Astrocyte (in vitro differentiated cells and primary cell): ENCODE measurements at regions not wholly inside any gene's neighbourhood (a gene's known extent, or its start where the extent isn't known, plus 50 kb on each side); places are given as distances from the start of the nearest gene placed in this dataset.

Experiments used
- DNase-seq: peaks from one replicate; pipeline ENCODE4 v3.0.0-alpha.2; 2010; ENCODE audit warnings: low read depth
- FAIRE-seq: peaks from 2 replicates; lab custom pipeline; 2011; peaks lifted over from hg19 to GRCh38; lab: Jason Lieb, UNC
- H2AFZ ChIP-seq: 2 replicates; pipeline ENCODE4 v1.6.0; 2012; ENCODE audit warnings: low read depth, low read length, inconsistent platforms
- H3K27ac ChIP-seq: 2 replicates; pipeline ENCODE4 v1.5.1; 2011; ENCODE audit warnings: low read depth, low read length, inconsistent platforms
- H3K27me3 ChIP-seq: 2 replicates; pipeline ENCODE4 v1.6.0; 2011; ENCODE audit warnings: low read length, inconsistent platforms; ENCODE audit not compliant: insufficient read depth
- H3K36me3 ChIP-seq: 2 replicates; pipeline ENCODE4 v1.5.1; 2011; ENCODE audit warnings: low read length, inconsistent platforms; ENCODE audit not compliant: insufficient read depth
- H3K4me1 ChIP-seq: 2 replicates; pipeline ENCODE4 v1.5.1; 2011; ENCODE audit warnings: low read length, inconsistent platforms; ENCODE audit not compliant: insufficient read depth
- H3K4me2 ChIP-seq: 2 replicates; pipeline ENCODE4 v1.6.0; 2012; ENCODE audit warnings: low read length, inconsistent platforms
- H3K4me3 ChIP-seq: 2 replicates; pipeline ENCODE4 v1.5.1; 2011; ENCODE audit warnings: low read depth, mild to moderate bottlenecking, low read length, inconsistent platforms; ENCODE audit not compliant: insufficient read depth
- H3K79me2 ChIP-seq: 2 replicates; pipeline ENCODE4 v1.6.0; 2012; ENCODE audit warnings: mild to moderate bottlenecking, low read length, inconsistent platforms; ENCODE audit not compliant: insufficient read depth
- H3K9ac ChIP-seq: 2 replicates; pipeline ENCODE4 v1.6.0; 2012; ENCODE audit warnings: mild to moderate bottlenecking, low read length, inconsistent platforms
- H3K9me3 ChIP-seq: 2 replicates; pipeline ENCODE4 v1.5.1; 2012; ENCODE audit warnings: low read depth, mild to moderate bottlenecking, low read length, inconsistent platforms; ENCODE audit not compliant: insufficient read depth
- H4K20me1 ChIP-seq: 2 replicates; pipeline ENCODE4 v1.6.0; 2012; ENCODE audit warnings: low read length, inconsistent platforms; ENCODE audit not compliant: insufficient read depth
- H3K27ac Mint-ChIP-seq: one replicate; pipeline ENCODE4 v1.8.0; 2021; ENCODE audit warnings: mild to moderate bottlenecking, mixed read lengths; ENCODE audit not compliant: unreplicated experiment
- H3K27me3 Mint-ChIP-seq: one replicate; pipeline ENCODE4 v1.8.0; 2021; ENCODE audit warnings: low read depth, mixed read lengths; ENCODE audit not compliant: unreplicated experiment
- H3K36me3 Mint-ChIP-seq: one replicate; pipeline ENCODE4 v1.8.0; 2021; ENCODE audit warnings: low read depth, mixed read lengths; ENCODE audit not compliant: unreplicated experiment
- H3K4me1 Mint-ChIP-seq: one replicate; pipeline ENCODE4 v1.8.0; 2021; ENCODE audit warnings: low read depth, mixed read lengths; ENCODE audit not compliant: unreplicated experiment
- H3K4me3 Mint-ChIP-seq: one replicate; pipeline ENCODE4 v1.8.0; 2021; ENCODE audit warnings: mild to moderate bottlenecking, moderate library complexity, mixed read lengths; ENCODE audit not compliant: unreplicated experiment
- H3K9me3 Mint-ChIP-seq: one replicate; pipeline ENCODE4 v1.8.0; 2021; ENCODE audit warnings: mild to moderate bottlenecking, mixed read lengths; ENCODE audit not compliant: unreplicated experiment
- EZH2 ChIP-seq: IDR thresholded peaks from 2 replicates; pipeline ENCODE4 v1.6.1; 2012; ENCODE audit warnings: mild to moderate bottlenecking, low read length, inconsistent platforms; ENCODE audit not compliant: insufficient read depth
- TF ChIP-seq, protein P1 (sequence below): IDR thresholded peaks from 2 replicates; pipeline ENCODE4 v1.5.1; 2011; ENCODE audit warnings: low read depth, mild to moderate bottlenecking, inconsistent platforms, low read length, moderate library complexity; ENCODE audit not compliant: insufficient read depth

DNA sequence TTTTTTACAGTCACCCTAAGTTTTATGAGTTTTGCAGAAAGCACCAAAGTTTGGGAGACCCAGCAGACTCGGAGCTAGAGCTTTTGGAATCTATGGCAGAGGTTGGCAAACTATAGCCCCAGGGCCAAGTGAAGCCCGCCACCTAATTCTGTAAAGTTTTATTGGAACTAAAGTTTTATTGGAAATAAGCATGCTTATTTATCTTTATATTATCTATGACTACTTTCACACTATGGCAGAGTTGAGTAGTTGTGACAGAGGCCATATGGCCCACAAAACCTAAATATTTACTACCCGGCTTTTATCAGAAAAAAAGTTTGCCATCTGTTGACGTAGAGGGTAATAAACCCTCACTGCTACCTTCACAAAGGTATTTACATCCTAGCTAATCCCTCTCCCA lies 267.6 kb downstream of the GPAM start:
- FAIRE-seq, result no peak
- Mint-ChIP-seq H3K27ac (no peak overlapping the region), H3K4me3 (no peak overlapping the region), H3K27me3 (peaks cover 19% of the 10 kb centered on the region), H3K9me3 (peaks cover 2% of the 10 kb centered on the region), H3K36me3 (no peaks in the 10 kb centered on the region), H3K4me1 (no peaks in the 10 kb centered on the region)
- H3K79me2 ChIP-seq, result no peaks in the 10 kb centered on the region
- DNase-seq, result no peak
- TF ChIP-seq EZH2, result no peak
- TF ChIP-seq, protein P1, sequence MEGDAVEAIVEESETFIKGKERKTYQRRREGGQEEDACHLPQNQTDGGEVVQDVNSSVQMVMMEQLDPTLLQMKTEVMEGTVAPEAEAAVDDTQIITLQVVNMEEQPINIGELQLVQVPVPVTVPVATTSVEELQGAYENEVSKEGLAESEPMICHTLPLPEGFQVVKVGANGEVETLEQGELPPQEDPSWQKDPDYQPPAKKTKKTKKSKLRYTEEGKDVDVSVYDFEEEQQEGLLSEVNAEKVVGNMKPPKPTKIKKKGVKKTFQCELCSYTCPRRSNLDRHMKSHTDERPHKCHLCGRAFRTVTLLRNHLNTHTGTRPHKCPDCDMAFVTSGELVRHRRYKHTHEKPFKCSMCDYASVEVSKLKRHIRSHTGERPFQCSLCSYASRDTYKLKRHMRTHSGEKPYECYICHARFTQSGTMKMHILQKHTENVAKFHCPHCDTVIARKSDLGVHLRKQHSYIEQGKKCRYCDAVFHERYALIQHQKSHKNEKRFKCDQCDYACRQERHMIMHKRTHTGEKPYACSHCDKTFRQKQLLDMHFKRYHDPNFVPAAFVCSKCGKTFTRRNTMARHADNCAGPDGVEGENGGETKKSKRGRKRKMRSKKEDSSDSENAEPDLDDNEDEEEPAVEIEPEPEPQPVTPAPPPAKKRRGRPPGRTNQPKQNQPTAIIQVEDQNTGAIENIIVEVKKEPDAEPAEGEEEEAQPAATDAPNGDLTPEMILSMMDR, result no peak
- no peak overlapping the region for H3K27ac ChIP-seq
- H3K4me1 ChIP-seq, result no peaks in the 10 kb centered on the region
- H3K36me3 ChIP-seq, result no peaks in the 10 kb centered on the region
- no peaks in the 10 kb centered on the region for H4K20me1 ChIP-seq
- no peaks in the 10 kb centered on the region for H3K9me3 ChIP-seq
- no peak overlapping the region for H3K9ac ChIP-seq
- no peak overlapping the region for H3K4me3 ChIP-seq
- no peaks in the 10 kb centered on the region for H3K27me3 ChIP-seq
- H3K4me2 ChIP-seq, result no peak overlapping the region
- no peak overlapping the region for H2AFZ ChIP-seq

DNA sequence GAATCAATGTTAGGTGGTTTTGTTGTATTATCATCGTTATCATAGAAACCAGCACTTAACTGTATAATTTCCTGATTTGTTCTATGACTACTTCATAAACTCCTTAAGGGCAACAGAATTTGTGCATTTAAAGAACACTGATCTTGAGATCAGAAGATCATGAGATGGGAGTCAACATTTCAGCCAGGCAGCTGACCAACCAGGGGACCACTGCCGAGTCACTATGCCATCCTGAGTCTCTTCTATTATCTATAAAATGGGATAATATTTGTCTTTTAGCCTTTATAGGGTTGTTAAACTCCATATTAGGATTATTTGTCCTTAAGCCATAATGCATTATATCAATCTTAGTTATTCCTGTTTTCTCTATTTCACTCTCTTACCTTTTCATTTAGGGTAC lies 261.7 kb downstream of the GPAM start:
- Mint-ChIP-seq H3K4me1 (no peaks in the 10 kb centered on the region), H3K36me3 (no peaks in the 10 kb centered on the region), H3K4me3 (no peak overlapping the region), H3K9me3 (no peaks in the 10 kb centered on the region), H3K27me3 (peaks cover 2% of the 10 kb centered on the region), H3K27ac (no peak overlapping the region)
- H3K4me3 ChIP-seq, result no peak overlapping the region
- H3K9me3 ChIP-seq, result no peaks in the 10 kb centered on the region
- H4K20me1 ChIP-seq, result no peaks in the 10 kb centered on the region
- FAIRE-seq, result no peak
- H3K36me3 ChIP-seq, result no peaks in the 10 kb centered on the region
- H3K27me3 ChIP-seq, result no peaks in the 10 kb centered on the region
- H3K4me2 ChIP-seq, result no peak overlapping the region
- no peak for DNase-seq
- H3K27ac ChIP-seq, result no peak overlapping the region
- H3K79me2 ChIP-seq, result no peaks in the 10 kb centered on the region
- H3K4me1 ChIP-seq, result no peaks in the 10 kb centered on the region
- TF ChIP-seq, protein P1, result no peak
- no peak for TF ChIP-seq EZH2
- no peak overlapping the region for H2AFZ ChIP-seq
- H3K9ac ChIP-seq, result no peak overlapping the region

DNA sequence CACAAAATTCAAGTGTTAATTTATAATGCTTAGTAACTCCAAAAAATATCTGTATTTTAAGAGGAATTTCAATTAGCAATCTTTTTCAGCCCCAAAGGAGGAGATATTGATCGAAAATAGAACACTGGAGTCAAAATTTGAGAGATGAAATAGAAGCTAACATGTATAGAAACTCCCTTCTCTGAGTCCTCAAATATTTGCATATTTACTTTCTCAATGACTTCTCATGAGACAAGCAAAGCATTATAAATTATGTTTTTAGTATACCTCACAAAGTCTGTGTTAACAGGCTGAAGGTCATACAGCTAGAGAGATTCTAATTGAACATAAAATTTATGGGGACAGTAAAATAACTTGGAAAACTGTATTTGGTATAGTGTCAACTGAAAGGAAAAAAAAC lies 260.5 kb downstream of the GPAM start:
- H3K9me3 Mint-ChIP-seq, result no peaks in the 10 kb centered on the region
- H3K4me3 Mint-ChIP-seq, result no peak overlapping the region
- H3K4me1 ChIP-seq, result no peaks in the 10 kb centered on the region
- H3K27me3 Mint-ChIP-seq, result peaks cover 5% of the 10 kb centered on the region
- TF ChIP-seq EZH2, result no peak
- TF ChIP-seq, protein P1, result no peak
- H3K9me3 ChIP-seq, result no peaks in the 10 kb centered on the region
- no peak overlapping the region for H3K4me3 ChIP-seq
- no peaks in the 10 kb centered on the region for H3K27me3 ChIP-seq
- H3K36me3 ChIP-seq, result no peaks in the 10 kb centered on the region
- no peak overlapping the region for H2AFZ ChIP-seq
- H4K20me1 ChIP-seq, result no peaks in the 10 kb centered on the region
- H3K27ac Mint-ChIP-seq, result no peak overlapping the region
- H3K27ac ChIP-seq, result no peak overlapping the region
- no peak overlapping the region for H3K9ac ChIP-seq
- H3K4me2 ChIP-seq, result no peak overlapping the region
- no peak for DNase-seq
- H3K36me3 Mint-ChIP-seq, result no peaks in the 10 kb centered on the region
- no peak for FAIRE-seq
- H3K4me1 Mint-ChIP-seq, result no peaks in the 10 kb centered on the region
- H3K79me2 ChIP-seq, result no peaks in the 10 kb centered on the region
